PC-9 (cell line): ENCODE measurements at regions not wholly inside any gene's neighbourhood (a gene's known extent, or its start where the extent isn't known, plus 50 kb on each side); places are given as distances from the start of the nearest gene placed in this dataset.

Experiments
- CTCF ChIP-seq: fragments of 200-600 bp; sonication (generic); conservative IDR thresholded peaks from 2 replicates; pipeline ENCODE4 v1.6.1; 2017; ENCODE audit warnings: mixed run types, antibody characterized with exemption, mild to moderate bottlenecking, moderate library complexity
- EZH2 ChIP-seq: fragments of 200-600 bp; sonication (generic); IDR thresholded peaks from 2 replicates; pipeline ENCODE4 v1.8.0; 2017; ENCODE audit warnings: antibody characterized with exemption, low read depth

DNA sequence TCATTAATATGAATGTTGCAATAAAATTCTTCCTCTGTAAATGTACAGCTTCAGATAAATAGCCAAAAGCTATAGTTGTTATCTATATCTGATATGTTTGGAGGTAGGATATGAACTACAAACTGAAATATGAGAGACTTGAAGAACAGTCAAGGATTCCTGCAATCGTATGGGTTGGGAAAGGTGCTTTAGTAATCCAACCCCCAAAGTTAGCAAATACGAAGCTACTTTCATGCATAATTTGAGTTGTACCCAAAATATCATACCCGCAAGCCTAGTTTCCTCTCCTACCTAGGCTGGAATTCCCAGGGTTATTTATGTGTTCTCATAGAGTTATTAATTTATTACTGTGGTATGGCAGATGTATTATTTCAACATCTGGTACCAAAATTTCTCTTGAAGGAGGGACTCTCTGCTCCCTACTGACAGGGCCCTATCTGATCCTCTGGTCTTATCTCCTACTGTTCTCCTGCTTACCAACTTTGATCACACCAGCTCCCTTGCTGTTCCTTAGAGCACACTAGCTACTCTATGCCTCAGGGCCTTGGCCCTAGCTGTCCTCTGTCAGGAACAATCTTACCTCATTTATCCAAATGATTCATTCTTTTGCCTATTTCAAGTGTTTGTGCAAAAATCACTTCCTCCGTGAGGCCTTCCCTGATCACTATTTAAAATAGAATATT is 140.4 kb upstream of the CCDC54 start:
- TF ChIP-seq CTCF (no peak), EZH2 (no peak)
